HCT116 (cell line): ENCODE measurements at regions not wholly inside any gene's neighbourhood (a gene's known extent, or its start where the extent isn't known, plus 50 kb on each side); places are given as distances from the start of the nearest gene placed in this dataset.
"Not testable (repeated sequence)": the region's sequence is repeated elsewhere in the genome, so short reads cannot be mapped to it uniquely, and the experiment has no call there.

ENCODE experiments used
- EZH2phosphoT487 ChIP-seq: fragments of 200-600 bp; IDR thresholded peaks from 2 replicates; pipeline ENCODE4 v1.6.1; 2018; ENCODE audit warnings: antibody characterized with exemption, borderline replicate concordance
- POLR2AphosphoS5 ChIP-seq: IDR thresholded peaks from 2 replicates; pipeline ENCODE4 v1.6.1; 2011; ENCODE audit warnings: mild to moderate bottlenecking, low read depth, low read length, moderate library complexity
- SP1 ChIP-seq: IDR thresholded peaks from 2 replicates; pipeline ENCODE4 v1.6.1; 2012; ENCODE audit warnings: low read depth
- TF ChIP-seq, protein P1 (sequence below): IDR thresholded peaks from 2 replicates; pipeline ENCODE4 v1.6.1; 2012; ENCODE audit warnings: low read depth
- TF ChIP-seq, protein P2 (sequence below), 3 experiments: fragments of 200-600 bp in 1 of 3; sonication (generic) in 1 of 3; IDR thresholded peaks in 2 of 3; conservative IDR thresholded peaks in 1 of 3; 2 replicates each; pipeline ENCODE4 v1.5.1; 2012 to 2017; ENCODE audit warnings: low read depth in 2 of 3, low read length in 2 of 3, antibody characterized with exemption in 1 of 3, borderline replicate concordance in 1 of 3, control low read depth in 1 of 3, mild to moderate bottlenecking in 1 of 3, mixed read lengths in 1 of 3, mixed run types in 1 of 3, moderate library complexity in 1 of 3; ENCODE audit not compliant: insufficient read depth in 1 of 3

DNA sequence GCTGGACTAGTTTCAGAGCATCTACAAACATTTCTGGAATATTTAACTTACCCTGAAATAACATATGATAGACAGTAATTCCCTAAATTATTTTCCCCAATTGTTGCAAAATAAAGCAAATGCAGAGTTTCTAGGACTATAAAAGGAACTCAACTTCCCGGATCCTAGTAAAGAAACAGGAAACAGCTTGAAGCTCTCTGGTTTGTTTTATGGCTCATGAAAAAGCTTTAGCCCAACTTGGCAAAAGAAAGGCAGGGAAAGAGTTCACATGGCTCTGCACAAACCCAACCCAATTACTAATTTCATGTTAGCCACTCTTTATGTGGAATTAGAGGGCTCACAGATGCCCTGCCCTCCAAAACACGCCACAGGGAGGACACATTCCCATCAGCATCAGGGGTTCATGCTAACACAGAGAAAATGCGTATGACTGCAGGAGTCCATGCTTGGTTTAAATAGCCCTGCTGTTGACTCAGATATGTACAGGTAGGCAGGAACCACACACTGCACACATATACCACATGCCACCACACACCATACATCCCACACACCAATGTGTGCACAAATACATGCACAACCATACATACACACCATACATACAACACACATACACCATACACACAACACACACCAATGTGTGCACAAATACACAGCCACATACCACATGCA, 81.2 kb upstream of the FBXO28 start:
- not testable (repeated sequence) for TF ChIP-seq POLR2AphosphoS5, SP1, EZH2phosphoT487
- TF ChIP-seq, protein P1, sequence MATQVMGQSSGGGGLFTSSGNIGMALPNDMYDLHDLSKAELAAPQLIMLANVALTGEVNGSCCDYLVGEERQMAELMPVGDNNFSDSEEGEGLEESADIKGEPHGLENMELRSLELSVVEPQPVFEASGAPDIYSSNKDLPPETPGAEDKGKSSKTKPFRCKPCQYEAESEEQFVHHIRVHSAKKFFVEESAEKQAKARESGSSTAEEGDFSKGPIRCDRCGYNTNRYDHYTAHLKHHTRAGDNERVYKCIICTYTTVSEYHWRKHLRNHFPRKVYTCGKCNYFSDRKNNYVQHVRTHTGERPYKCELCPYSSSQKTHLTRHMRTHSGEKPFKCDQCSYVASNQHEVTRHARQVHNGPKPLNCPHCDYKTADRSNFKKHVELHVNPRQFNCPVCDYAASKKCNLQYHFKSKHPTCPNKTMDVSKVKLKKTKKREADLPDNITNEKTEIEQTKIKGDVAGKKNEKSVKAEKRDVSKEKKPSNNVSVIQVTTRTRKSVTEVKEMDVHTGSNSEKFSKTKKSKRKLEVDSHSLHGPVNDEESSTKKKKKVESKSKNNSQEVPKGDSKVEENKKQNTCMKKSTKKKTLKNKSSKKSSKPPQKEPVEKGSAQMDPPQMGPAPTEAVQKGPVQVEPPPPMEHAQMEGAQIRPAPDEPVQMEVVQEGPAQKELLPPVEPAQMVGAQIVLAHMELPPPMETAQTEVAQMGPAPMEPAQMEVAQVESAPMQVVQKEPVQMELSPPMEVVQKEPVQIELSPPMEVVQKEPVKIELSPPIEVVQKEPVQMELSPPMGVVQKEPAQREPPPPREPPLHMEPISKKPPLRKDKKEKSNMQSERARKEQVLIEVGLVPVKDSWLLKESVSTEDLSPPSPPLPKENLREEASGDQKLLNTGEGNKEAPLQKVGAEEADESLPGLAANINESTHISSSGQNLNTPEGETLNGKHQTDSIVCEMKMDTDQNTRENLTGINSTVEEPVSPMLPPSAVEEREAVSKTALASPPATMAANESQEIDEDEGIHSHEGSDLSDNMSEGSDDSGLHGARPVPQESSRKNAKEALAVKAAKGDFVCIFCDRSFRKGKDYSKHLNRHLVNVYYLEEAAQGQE: not testable (repeated sequence)
- TF ChIP-seq, protein P2, sequence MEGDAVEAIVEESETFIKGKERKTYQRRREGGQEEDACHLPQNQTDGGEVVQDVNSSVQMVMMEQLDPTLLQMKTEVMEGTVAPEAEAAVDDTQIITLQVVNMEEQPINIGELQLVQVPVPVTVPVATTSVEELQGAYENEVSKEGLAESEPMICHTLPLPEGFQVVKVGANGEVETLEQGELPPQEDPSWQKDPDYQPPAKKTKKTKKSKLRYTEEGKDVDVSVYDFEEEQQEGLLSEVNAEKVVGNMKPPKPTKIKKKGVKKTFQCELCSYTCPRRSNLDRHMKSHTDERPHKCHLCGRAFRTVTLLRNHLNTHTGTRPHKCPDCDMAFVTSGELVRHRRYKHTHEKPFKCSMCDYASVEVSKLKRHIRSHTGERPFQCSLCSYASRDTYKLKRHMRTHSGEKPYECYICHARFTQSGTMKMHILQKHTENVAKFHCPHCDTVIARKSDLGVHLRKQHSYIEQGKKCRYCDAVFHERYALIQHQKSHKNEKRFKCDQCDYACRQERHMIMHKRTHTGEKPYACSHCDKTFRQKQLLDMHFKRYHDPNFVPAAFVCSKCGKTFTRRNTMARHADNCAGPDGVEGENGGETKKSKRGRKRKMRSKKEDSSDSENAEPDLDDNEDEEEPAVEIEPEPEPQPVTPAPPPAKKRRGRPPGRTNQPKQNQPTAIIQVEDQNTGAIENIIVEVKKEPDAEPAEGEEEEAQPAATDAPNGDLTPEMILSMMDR (IDR thresholded peaks at IDR 0.05 in 2 of 3, conservative IDR thresholded peaks at IDR 0.05 in 1 of 3; ENCODE audit: borderline replicate concordance in 1 of 3, insufficient read depth in 1 of 3, low read depth in 2 of 3, low read length in 2 of 3): not testable (repeated sequence)
